ENCODE measurements at regions not wholly inside any gene's neighbourhood (a gene's known extent, or its start where the extent isn't known, plus 50 kb on each side); places are given as distances from the start of the nearest gene placed in this dataset.

DNA sequence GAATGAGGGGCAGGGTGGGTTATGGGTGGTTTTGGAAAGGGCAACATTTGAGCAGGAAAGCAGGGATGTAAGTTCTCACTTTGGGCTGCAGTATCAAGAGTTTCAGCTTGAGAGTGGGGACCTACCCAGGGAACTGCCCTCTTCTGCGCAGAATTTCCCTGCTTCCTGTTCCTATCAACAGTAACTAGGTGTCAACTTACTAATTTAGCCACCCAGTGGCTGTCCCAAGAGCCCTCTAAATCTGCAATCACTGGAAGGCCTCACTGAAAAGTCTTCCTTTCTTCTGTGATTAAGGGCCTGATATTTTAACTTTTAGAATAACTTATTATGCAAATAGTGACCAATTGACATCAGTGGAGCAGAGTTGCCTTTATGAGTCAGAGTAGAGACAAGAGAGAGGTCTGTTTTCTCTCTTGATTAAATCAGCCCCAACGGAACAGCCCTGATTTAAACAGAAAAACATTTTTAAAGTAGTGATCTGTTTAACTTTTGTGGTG, 118.2 kb upstream of the RIPOR2 start:
- no peak for TF ChIP-seq TAF1 (IDR thresholded peaks at IDR 0.05; ENCODE audit: low read depth)
- TF ChIP-seq ZBTB7A (IDR thresholded peaks at IDR 0.05; ENCODE audit: low read depth): no peak
- TF ChIP-seq, protein P1, sequence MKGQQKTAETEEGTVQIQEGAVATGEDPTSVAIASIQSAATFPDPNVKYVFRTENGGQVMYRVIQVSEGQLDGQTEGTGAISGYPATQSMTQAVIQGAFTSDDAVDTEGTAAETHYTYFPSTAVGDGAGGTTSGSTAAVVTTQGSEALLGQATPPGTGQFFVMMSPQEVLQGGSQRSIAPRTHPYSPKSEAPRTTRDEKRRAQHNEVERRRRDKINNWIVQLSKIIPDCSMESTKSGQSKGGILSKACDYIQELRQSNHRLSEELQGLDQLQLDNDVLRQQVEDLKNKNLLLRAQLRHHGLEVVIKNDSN (IDR thresholded peaks at IDR 0.05): no peak
- TF ChIP-seq CEBPB (IDR thresholded peaks at IDR 0.05): no peak
- TF ChIP-seq EP300 (IDR thresholded peaks at IDR 0.05; ENCODE audit: borderline replicate concordance): no peak
